Ovary (tissue), 7 donors: ENCODE measurements at regions not wholly inside any gene's neighbourhood (a gene's known extent, or its start where the extent isn't known, plus 50 kb on each side); places are given as distances from the start of the nearest gene placed in this dataset.

ENCODE experiments used
- DNase-seq, 5 donors: peaks; one replicate each; pipeline ENCODE4 v3.0.0-alpha.2; 2019 to 2020
- H3K27ac ChIP-seq, 2 donors: fragments of 200-600 bp; one replicate each; pipeline versions ENCODE4 v1.5.1 to v1.8.0; 2019 to 2022
- H3K27me3 ChIP-seq: fragments of 200-600 bp; one replicate; pipeline ENCODE4 v1.8.0; 2022
- H3K36me3 ChIP-seq: fragments of 200-600 bp; sonication (generic); one replicate; pipeline ENCODE4 v1.5.1; 2019
- H3K4me1 ChIP-seq: one replicate; pipeline ENCODE4 v1.8.1; 2013; ENCODE audit warnings: mild to moderate bottlenecking, moderate library complexity; ENCODE audit not compliant: insufficient read depth
- H3K4me3 ChIP-seq: fragments of 200-600 bp; sonication (generic); one replicate; pipeline ENCODE4 v1.5.1; 2017
- H3K9me3 ChIP-seq, 2 donors: fragments of 200-600 bp in 1 of 2; sonication (generic) in 1 of 2; one replicate each; pipeline versions ENCODE4 v1.5.1 to v1.8.1; 2013 to 2019; ENCODE audit warnings: mild to moderate bottlenecking in 1 of 2, moderate library complexity in 1 of 2
- CTCF ChIP-seq, 3 donors: fragments of 450-650 bp in 2 of 3; fragments of 200-600 bp in 1 of 3; IDR thresholded peaks; one replicate each; pipeline versions ENCODE4 v1.5.1 to v1.8.0; 2016 to 2022; ENCODE audit warnings: antibody characterized with exemption in 3 of 3, mild to moderate bottlenecking in 1 of 3
- EP300 ChIP-seq: sonication (generic); formaldehyde crosslinking; IDR thresholded peaks from one replicate; pipeline ENCODE4 v1.6.1; 2017; ENCODE audit warnings: antibody characterized with exemption
- POLR2A ChIP-seq: fragments of 450-650 bp; IDR thresholded peaks from one replicate; pipeline ENCODE4 v1.6.1; 2017; ENCODE audit warnings: antibody characterized with exemption, mild to moderate bottlenecking, moderate library complexity
- WGBS, 3 donors: extraction: QIAGEN DNeasy Blood & Tissue Kit in 1 of 3; methylation state at CpG; one replicate each; pipeline versions ENCODE4 v1.1.5 to v1.1.7; 2013 to 2017; 5-methylcytosine and 5-hydroxymethylcytosine counted together
- intact Hi-C, 4 donors: fragments of 100-400 bp; cut with DNase I; formaldehyde crosslinking; loops; one replicate each; pipeline versions ENCODE4 v1.11.0 to v1.15.1; 2022 to 2023
- donor health status: DM: no; HTN: no; CAD: no; lungs with moderate emphysema.
- donor health status: DM: no; HTN: no; CAD: no.
- donor health status: Bipolar disorder and iron deficiency.
- donor health status: DM: no; HTN: no; CAD: no.
- donor health status: DM: yes; HTN: yes; CAD: no.

GRCh38 chr11:26186389-26186788, 145.5 kb upstream of the ANO3 start:
- H3K4me3 ChIP-seq = no peak overlapping the region
- intact Hi-C loops = no loop called here
- no peaks in the 10 kb centered on the region for H3K9me3 ChIP-seq
- no peaks in the 10 kb centered on the region for H3K27me3 ChIP-seq
- TF ChIP-seq POLR2A = no peak
- no peak for TF ChIP-seq CTCF (IDR thresholded peaks at IDR 0.05)
- no peak for TF ChIP-seq EP300
- WGBS, 3 donors = 53 to 68% (median 61%) methylated on average over 2 of the region's 2 CpGs
- no peak for DNase-seq
- H3K27ac ChIP-seq = no peak overlapping the region
- H3K4me1 ChIP-seq = no peaks in the 10 kb centered on the region
- no peaks in the 10 kb centered on the region for H3K36me3 ChIP-seq

- no peak overlapping the region for H3K4me3 ChIP-seq
- no peak for DNase-seq
- no peaks in the 10 kb centered on the region for H3K36me3 ChIP-seq
- TF ChIP-seq POLR2A (no peak), EP300 (no peak), CTCF (IDR thresholded peaks at IDR 0.05) (no peak)
- H3K27me3 ChIP-seq = no peaks in the 10 kb centered on the region
- H3K9me3 ChIP-seq = no peaks in the 10 kb centered on the region
- no peaks in the 10 kb centered on the region for H3K4me1 ChIP-seq
- WGBS, 3 donors = 31 to 49% (median 46%) methylated on average over 2 of the region's 2 CpGs
- intact Hi-C loops = no loop called here
- H3K27ac ChIP-seq = no peak overlapping the region
These were observed 144.3 kb upstream of the ANO3 start for GRCh38 chr11:26187639-26188038.

- intact Hi-C loops = no loop called here
- no peaks in the 10 kb centered on the region for H3K9me3 ChIP-seq
- H3K27ac ChIP-seq = no peak overlapping the region
These were observed 143.4 kb upstream of the ANO3 start for GRCh38 chr11:26188554-26188953.

GRCh38 chr11:26191193-26191592, 140.7 kb upstream of the ANO3 start:
- no peak for TF ChIP-seq EP300
- TF ChIP-seq CTCF (IDR thresholded peaks at IDR 0.05) = no peak
- TF ChIP-seq POLR2A = no peak
- Histone ChIP-seq H3K4me3 (no peak overlapping the region), H3K36me3 (no peaks in the 10 kb centered on the region), H3K27me3 (no peaks in the 10 kb centered on the region), H3K9me3 (no peaks in the 10 kb centered on the region), H3K4me1 (no peaks in the 10 kb centered on the region), H3K27ac (no peak overlapping the region)
- intact Hi-C loops = no loop called here
- WGBS, 3 donors = 93 to 96% (median 95%) methylated on average over 6 of the region's 6 CpGs
- DNase-seq = no peak

More at GRCh38 chr11:26188554-26188953, 143.4 kb upstream of the ANO3 start:
- TF ChIP-seq CTCF (IDR thresholded peaks at IDR 0.05) (no peak), EP300 (no peak), POLR2A (no peak)
- no peak for DNase-seq
- Histone ChIP-seq H3K4me1 (no peaks in the 10 kb centered on the region), H3K36me3 (no peaks in the 10 kb centered on the region), H3K27me3 (no peaks in the 10 kb centered on the region), H3K4me3 (no peak overlapping the region)
